Right cardiac atrium (tissue), 5 donors: ENCODE measurements at regions not wholly inside any gene's neighbourhood (a gene's known extent, or its start where the extent isn't known, plus 50 kb on each side); places are given as distances from the start of the nearest gene placed in this dataset.

ENCODE experiments used
- ATAC-seq, 2 donors: fragments of 200-7000 bp; cut with Tn5 transposase; one replicate each; pipeline versions ENCODE4 v1.8.0 to v1.9.1; 2020; ENCODE audit warnings: moderate library complexity in 2 of 2, mild to moderate bottlenecking in 1 of 2
- DNase-seq, 3 donors: peaks; one replicate each; pipeline ENCODE4 v3.0.0-alpha.2; 2020
- H3K27ac ChIP-seq: one replicate; pipeline ENCODE4 v1.5.1; 2013; ENCODE audit warnings: mild to moderate bottlenecking, low read length, control low read depth, moderate library complexity
- H3K27me3 ChIP-seq: one replicate; pipeline ENCODE4 v1.6.1; 2013; ENCODE audit not compliant: control insufficient read depth, insufficient read depth
- H3K4me1 ChIP-seq: one replicate; pipeline ENCODE4 v1.6.1; 2013; ENCODE audit warnings: low read length; ENCODE audit not compliant: control insufficient read depth, insufficient read depth
- H3K4me3 ChIP-seq: one replicate; pipeline ENCODE4 v1.5.1; 2013; ENCODE audit warnings: low read length, control low read depth
- H3K9me3 ChIP-seq: one replicate; pipeline ENCODE4 v1.6.1; 2013; ENCODE audit warnings: low read length; ENCODE audit not compliant: control insufficient read depth
- WGBS: extraction: QIAGEN DNeasy Blood & Tissue Kit; methylation state at CpG from one replicate; pipeline ENCODE4 v1.1.7; 2013; 5-methylcytosine and 5-hydroxymethylcytosine counted together
- intact Hi-C, 4 donors: fragments of 100-400 bp; cut with DNase I; formaldehyde crosslinking; loops; one replicate each; pipeline versions ENCODE4 v1.11.0 to v1.14.0; 2022 to 2023
- donor health status: healthy with polysubstance abuse.
- donor health status: DM: no; HTN: yes; CAD: no.
- donor health status: DM: no; HTN: no; CAD: no.
- donor health status: DM: no; HTN: yes; CAD: no; lungs with severe emphysema.
- donor health status: DM: yes; HTN: yes; CAD: no.

DNA sequence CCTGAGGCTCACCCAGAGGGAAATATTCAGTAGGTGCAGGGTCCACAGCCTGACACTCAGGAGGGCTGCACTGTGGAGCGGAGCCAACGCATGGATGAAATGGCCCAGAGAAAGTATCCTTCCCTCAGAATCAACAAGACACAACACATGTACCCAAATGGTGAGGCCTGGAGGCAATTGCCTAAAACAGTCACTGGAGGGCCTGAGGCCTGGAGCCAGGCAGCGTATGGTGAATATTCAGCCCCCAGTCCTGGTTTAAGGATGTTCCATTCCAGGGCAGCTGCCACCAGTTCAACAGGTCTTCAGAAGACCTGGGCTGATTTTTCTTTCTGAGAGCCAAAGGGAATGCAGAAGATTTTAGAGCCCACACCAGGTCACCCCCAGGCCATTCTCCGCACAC lies 264.8 kb downstream of the INSC start:
- H3K27ac ChIP-seq: no peak overlapping the region

DNA sequence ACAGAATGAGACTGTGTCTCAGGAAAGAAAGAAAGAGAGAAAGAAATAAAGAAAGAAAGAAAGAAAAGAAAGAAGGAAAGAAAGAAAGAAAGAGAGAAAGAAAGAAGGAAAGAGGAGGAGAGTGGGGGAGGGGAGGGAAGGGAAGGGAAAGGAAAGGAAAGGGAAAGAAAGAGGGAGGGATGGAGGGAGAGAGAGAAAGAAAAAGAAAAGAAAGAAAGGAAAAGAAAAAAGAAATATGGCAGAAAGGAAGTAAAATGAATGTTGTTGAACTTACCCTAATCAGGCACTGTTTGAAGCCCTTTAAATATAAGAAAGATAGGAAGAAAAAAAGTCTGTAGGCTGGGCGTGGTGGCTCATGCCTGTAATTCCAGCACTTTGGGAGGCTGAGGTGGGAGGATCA lies 276.1 kb downstream of the INSC start:
- WGBS: 49% methylated on average over 1 of the region's 1 CpG
- no peak overlapping the region for H3K4me3 ChIP-seq
- intact Hi-C loops: no loop called here
- no peak for ATAC-seq
- H3K27me3 ChIP-seq: no peaks in the 10 kb centered on the region
- H3K4me1 ChIP-seq: no peaks in the 10 kb centered on the region
- no peak overlapping the region for H3K27ac ChIP-seq
- H3K9me3 ChIP-seq: no peaks in the 10 kb centered on the region
- no peak for DNase-seq

More for the DNA sequence above, 264.8 kb downstream of the INSC start:
- no peak for DNase-seq
- H3K9me3 ChIP-seq: peaks cover 1% of the 10 kb centered on the region
- no peak overlapping the region for H3K4me3 ChIP-seq
- ATAC-seq: no peak
- no peaks in the 10 kb centered on the region for H3K27me3 ChIP-seq
- intact Hi-C loops: no loop called here
- no peaks in the 10 kb centered on the region for H3K4me1 ChIP-seq
- WGBS: 73% methylated on average over 4 of the region's 4 CpGs

GRCh38 chr11:15396778-15397177 lies 282.1 kb downstream of the INSC start:
- Histone ChIP-seq H3K27me3 (no peaks in the 10 kb centered on the region), H3K4me3 (no peak overlapping the region)

DNA sequence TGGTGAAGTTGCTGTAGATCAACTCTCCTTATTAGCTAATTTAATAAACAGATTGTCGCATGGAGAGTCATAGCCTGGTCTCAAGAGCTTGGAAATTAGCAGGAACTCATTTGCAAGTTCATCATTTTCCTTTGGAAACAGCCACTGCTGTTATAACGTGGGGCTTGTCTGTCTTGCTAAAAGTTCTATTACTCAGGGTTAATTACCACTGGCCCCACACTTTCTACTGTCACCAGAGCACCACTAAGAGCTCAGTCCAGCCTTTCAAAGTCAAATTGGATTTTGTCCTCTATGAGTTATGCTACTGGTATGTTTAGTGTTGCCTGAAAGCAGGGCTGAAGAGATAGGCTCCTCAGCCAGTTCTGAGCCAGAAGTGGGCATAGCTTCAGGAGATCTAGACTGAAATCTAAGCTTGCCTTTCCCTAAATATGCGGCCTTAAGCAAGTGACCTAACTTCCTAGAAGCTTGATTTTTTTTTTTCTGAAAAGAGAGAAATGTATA lies 292.2 kb downstream of the INSC start:
- peak in 1 of 2 donors; percentile 44 for ATAC-seq
- Histone ChIP-seq H3K27ac (no peak overlapping the region), H3K4me1 (no peaks in the 10 kb centered on the region), H3K9me3 (no peaks in the 10 kb centered on the region), H3K27me3 (no peaks in the 10 kb centered on the region), H3K4me3 (no peak overlapping the region)
- DNase-seq: no peak
- 74% methylated on average over 3 of the region's 3 CpGs for WGBS
- intact Hi-C loops: no loop called here

More at GRCh38 chr11:15396778-15397177, 282.1 kb downstream of the INSC start:
- Histone ChIP-seq H3K9me3 (no peaks in the 10 kb centered on the region), H3K4me1 (no peaks in the 10 kb centered on the region), H3K27ac (no peak overlapping the region)
- DNase-seq: no peak
- WGBS: 84% methylated on average over 2 of the region's 2 CpGs
- no peak for ATAC-seq
- intact Hi-C loops: no loop called here

- DNase-seq (no peak), ATAC-seq (no peak)
- no peaks in the 10 kb centered on the region for H3K27me3 ChIP-seq
- no peaks in the 10 kb centered on the region for H3K9me3 ChIP-seq
- intact Hi-C loops: no loop called here
- 94% methylated on average over 2 of the region's 2 CpGs for WGBS
- H3K4me3 ChIP-seq: no peak overlapping the region
- H3K27ac ChIP-seq: no peak overlapping the region
- H3K4me1 ChIP-seq: no peaks in the 10 kb centered on the region
Observed at GRCh38 chr11:15412054-15412453, 297.3 kb downstream of the INSC start.

DNA sequence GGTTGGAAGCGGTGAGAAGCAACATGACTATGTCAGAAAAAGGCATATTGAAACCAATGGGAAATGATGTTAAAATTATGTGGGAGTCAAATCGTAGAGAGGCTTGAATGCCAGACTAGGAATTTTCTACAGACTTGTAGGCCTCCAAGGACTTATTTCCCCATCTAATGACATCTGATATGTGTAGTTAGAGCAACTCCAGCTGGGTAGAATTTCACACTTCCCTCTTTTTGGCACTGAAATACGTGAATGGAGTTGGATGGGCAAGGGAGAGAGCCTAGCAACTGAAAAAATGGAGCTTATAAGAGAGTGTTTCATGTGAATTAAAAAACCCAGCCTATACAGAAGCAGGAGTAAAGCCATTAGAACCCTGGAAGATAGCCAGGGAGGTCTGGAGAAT lies 304.2 kb downstream of the INSC start:
- no peak for DNase-seq
- intact Hi-C loops: no loop called here
- H3K27me3 ChIP-seq: no peaks in the 10 kb centered on the region
- H3K4me1 ChIP-seq: peaks cover 1% of the 10 kb centered on the region
- H3K27ac ChIP-seq: no peak overlapping the region
- no peaks in the 10 kb centered on the region for H3K9me3 ChIP-seq
- ATAC-seq: peak; percentile 60 to 71
- WGBS: 42% methylated on average over 3 of the region's 3 CpGs
- H3K4me3 ChIP-seq: no peak overlapping the region

- Histone ChIP-seq H3K4me1 (peaks cover 1% of the 10 kb centered on the region), H3K27ac (no peak overlapping the region), H3K9me3 (no peaks in the 10 kb centered on the region), H3K4me3 (no peak overlapping the region), H3K27me3 (no peaks in the 10 kb centered on the region)
- intact Hi-C loops: no loop called here
- ATAC-seq (no peak), DNase-seq (no peak)
- WGBS: 91% methylated on average over 1 of the region's 1 CpG
Observed at GRCh38 chr11:15419696-15420095, 305.0 kb downstream of the INSC start.

GRCh38 chr11:15430381-15430780 lies 315.7 kb downstream of the INSC start:
- no peak for ATAC-seq
- H3K9me3 ChIP-seq: no peaks in the 10 kb centered on the region
- H3K4me1 ChIP-seq: no peaks in the 10 kb centered on the region
- H3K4me3 ChIP-seq: no peak overlapping the region
- H3K27ac ChIP-seq: no peak overlapping the region
- 95% methylated on average over 3 of the region's 3 CpGs for WGBS
- no peaks in the 10 kb centered on the region for H3K27me3 ChIP-seq
- intact Hi-C loops: no loop called here
- DNase-seq: no peak

DNA sequence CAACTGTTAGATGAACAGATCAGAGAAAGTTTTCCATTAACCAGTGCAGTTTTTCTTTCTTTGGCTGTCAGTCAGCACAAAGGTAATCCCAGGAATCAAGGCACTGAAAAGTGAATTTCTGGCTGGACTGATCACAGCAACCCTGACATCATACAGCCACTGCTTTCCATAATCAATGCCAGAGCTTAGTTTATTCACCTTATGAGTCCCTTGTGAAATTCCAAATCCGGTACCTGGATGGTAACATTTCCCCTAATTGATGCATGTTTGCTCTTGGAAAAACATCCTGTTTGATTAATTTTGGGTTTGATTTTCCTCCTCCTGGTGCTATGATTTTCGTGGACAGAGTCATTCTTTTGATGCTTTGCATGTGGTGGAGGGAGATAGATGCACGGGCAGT lies 319.8 kb downstream of the INSC start:
- no peaks in the 10 kb centered on the region for H3K4me1 ChIP-seq
- H3K27ac ChIP-seq: no peak overlapping the region
- no peaks in the 10 kb centered on the region for H3K9me3 ChIP-seq
- DNase-seq (no peak), ATAC-seq (no peak)
- no peaks in the 10 kb centered on the region for H3K27me3 ChIP-seq
- no peak overlapping the region for H3K4me3 ChIP-seq
- intact Hi-C loops: no loop called here
- 39% methylated on average over 3 of the region's 3 CpGs for WGBS

DNA sequence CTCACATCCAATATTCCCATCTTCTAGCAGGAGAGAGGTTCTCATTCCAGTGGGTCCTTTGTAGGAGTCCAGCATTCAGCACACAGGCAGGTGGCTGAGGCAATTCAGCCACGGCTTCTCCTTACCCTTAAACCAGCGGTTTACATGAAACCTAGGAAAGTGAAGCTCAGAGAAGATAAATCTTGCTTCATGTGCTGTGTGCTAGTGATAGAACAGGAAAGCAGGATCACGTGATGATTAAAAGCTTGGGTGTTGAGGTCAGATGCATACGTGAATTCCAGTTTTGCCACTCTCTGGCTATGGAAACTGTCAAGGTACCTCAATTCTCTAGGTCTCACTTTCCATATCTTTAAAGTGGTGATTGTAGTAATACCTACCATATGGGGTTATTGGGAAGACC lies 331.6 kb downstream of the INSC start:
- Histone ChIP-seq H3K27ac (no peak overlapping the region), H3K4me3 (no peak overlapping the region), H3K9me3 (no peaks in the 10 kb centered on the region), H3K27me3 (no peaks in the 10 kb centered on the region), H3K4me1 (no peaks in the 10 kb centered on the region)
- 93% methylated on average over 4 of the region's 4 CpGs for WGBS
- DNase-seq (no peak), ATAC-seq (no peak)
- intact Hi-C loops: no loop called here

DNA sequence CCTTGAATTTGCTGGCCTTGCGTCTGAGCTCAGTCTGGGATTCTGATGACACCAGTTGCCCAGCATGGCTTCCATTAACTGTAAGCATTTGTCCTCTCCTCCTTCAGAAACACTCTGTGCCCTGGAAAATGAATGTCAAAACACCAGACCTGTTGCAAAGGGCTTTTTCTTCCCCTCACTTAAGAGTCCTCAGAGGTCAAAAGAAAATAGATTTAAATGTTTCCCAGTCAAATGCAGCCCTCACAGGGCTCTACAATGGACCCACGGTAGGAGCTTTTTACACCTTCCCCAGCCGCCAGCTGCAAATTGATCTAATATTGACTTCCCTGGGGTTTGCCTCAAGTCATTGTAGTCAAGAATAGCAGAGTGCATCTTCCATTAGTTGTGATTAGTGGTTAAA lies 332.2 kb downstream of the INSC start:
- no peak overlapping the region for H3K4me3 ChIP-seq
- intact Hi-C loops: no loop called here

DNA sequence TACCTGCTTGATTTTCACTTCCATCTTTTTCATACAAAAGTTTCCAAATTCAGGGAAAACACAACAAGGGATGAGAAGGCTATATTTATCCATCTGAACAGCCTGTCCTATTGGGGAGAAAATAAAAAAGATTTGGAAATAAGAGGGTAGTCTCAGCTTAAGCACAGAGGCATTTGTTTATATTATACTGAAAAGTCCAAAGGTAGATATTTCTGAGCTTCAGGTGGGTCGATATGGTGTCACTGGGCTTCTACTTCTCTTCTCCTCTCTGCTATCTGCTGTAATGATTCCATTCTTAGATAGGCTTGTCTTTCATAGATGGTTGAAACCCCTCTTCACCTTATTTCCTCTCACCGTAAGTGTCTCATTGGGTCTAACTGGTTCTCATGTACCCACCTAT lies 337.0 kb downstream of the INSC start:
- H3K4me3 ChIP-seq: no peak overlapping the region
- DNase-seq (no peak), ATAC-seq (no peak)
- H3K27me3 ChIP-seq: no peaks in the 10 kb centered on the region
- WGBS: 94% methylated on average over 2 of the region's 2 CpGs
- H3K9me3 ChIP-seq: no peaks in the 10 kb centered on the region
- intact Hi-C loops: no loop called here
- H3K27ac ChIP-seq: no peak overlapping the region
- H3K4me1 ChIP-seq: no peaks in the 10 kb centered on the region

More for the DNA sequence above, 332.2 kb downstream of the INSC start:
- Histone ChIP-seq H3K4me1 (no peaks in the 10 kb centered on the region), H3K9me3 (no peaks in the 10 kb centered on the region), H3K27me3 (no peaks in the 10 kb centered on the region), H3K27ac (no peak overlapping the region)
- ATAC-seq (no peak), DNase-seq (no peak)
- WGBS: 80% methylated on average over 3 of the region's 3 CpGs
